ENCODE measurements at regions not wholly inside any gene's neighbourhood (a gene's known extent, or its start where the extent isn't known, plus 50 kb on each side); places are given as distances from the start of the nearest gene placed in this dataset.
A peak's percentile ranks its signal among the peaks of the same experiment; 100 is the strongest.

DNA sequence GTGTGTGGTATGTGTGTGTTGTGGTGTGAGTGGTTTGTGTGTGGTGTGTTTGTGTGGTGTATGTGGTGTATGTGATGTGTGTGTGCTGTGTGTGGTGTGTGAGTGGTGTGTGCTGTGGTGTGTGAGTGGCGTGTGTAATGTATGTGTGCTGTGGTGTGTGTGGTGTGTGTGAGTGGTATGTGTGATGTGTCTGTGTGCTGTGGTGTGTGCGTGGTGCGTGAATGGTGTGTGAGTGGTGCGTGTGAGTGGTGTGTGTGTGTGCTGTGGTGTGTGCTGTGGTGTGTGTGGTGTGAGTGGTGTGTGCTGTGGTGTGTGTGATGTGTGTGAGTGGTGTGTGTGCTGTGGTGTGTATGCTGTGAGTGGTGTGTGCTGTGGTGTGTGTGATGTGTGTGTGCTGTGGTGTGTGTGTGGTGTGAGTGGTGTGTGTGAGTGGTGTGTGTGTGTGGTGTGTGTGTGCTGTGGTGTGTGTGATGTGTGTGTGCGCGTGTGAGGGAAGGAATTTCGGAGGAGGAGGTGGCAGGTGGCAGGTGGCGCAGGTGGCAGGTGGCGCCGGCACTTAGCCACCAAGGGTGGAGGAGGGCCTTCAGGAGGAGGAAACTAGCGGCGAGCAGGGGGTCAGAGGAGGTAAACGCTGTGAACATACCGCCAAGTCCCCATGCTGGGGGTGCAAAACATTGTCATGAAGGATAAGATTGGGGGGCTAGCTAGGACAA is 191.8 kb downstream of the MELK start:
- DNase-seq = no peak

DNA sequence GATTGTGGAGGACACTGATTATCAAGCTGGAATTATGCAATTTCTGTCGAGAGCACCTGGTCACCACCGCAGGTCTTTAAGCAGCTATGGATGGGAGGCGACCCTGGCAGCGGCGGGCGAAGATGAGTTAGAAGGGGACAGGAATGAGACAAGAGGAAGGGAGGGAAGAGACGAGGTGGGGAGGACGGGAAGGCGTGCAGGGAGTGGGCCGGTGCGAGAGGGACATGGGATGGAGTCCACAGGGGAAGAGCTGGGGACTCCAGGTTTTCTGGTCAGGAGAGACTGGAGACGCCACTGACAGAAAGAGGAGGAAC is 192.3 kb downstream of the MELK start:
- no peak for DNase-seq

DNA sequence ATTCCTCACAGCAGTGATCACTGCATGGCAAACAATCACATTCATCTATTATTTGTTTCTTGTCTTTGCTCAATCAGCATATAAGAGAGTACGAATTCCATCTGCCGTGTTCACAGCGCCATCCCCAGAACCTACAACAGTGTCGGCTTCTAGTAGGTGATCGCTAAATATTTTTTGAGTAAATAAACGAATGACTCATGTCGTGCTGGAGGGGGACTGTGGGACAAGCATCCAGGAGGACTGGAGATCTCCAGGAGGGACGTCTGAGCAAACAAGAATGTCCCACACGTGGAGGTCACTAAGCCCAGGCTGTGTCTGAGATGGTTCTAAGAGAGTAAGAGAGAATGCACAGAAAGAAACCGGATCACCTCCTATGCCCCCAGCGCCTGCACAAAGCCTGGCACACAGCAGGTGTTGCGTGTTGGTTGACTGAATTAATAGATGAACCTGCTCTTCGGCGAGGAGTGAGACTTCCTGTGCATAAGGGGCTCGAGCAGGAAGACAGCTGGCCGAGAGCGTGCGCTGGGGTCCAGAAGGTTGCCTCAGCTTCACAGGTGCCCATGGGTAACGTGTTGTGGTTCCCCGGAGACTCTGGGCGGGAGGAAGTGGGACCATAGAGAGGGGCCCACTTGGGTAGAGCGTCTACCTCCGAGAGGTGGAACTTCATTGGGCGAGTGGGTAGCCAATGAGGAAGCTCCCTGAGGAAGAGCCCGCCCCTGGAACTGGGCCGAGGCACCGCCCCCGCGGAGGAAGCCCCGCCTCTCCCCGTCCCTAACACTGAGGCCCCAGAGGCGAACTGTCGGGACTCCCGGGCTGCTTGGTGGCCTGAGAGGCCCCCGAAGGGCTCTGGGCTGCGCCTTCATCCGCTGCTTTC is 193.0 kb downstream of the MELK start:
- peak; percentile 85 for DNase-seq

DNA sequence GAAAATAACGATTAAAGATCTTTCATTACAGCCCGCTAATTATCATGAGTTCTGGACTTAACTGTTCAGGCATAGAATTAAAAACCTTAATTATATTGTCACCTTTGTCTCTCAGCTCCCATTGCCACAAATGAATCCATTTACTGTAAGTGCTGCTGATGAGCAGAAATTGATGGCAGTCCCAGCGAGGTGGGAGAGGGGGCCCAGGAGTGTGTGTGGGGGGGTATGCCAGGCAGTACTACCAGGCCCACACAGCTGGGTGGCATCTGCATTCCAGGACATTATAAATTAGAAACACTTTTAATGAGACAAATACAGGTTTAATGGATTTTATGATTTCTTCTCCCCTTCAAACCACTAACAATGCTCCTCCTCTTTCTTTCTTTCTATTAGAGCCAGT is 196.0 kb downstream of the MELK start:
- DNase-seq = no peak

DNA sequence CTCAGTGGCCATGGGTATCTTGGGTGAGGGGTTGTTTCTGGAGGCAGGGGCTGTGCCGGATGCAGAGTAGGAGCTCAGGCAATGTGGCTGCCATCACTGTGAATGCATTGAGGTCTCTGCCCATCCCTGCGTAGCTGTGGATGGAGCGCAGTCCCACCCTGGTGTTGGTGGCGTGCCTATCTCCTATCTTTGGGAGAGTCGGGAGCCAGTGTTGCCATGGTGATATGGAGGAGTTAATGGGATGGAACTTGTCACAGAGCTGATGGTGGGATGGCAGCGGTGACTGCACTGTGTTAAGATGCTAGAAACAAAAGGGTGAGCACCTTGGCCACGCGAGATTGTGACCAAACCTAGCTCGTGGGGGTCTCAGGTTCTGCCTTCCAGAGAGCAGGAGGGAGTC is 197.3 kb downstream of the MELK start:
- DNase-seq = no peak

DNA sequence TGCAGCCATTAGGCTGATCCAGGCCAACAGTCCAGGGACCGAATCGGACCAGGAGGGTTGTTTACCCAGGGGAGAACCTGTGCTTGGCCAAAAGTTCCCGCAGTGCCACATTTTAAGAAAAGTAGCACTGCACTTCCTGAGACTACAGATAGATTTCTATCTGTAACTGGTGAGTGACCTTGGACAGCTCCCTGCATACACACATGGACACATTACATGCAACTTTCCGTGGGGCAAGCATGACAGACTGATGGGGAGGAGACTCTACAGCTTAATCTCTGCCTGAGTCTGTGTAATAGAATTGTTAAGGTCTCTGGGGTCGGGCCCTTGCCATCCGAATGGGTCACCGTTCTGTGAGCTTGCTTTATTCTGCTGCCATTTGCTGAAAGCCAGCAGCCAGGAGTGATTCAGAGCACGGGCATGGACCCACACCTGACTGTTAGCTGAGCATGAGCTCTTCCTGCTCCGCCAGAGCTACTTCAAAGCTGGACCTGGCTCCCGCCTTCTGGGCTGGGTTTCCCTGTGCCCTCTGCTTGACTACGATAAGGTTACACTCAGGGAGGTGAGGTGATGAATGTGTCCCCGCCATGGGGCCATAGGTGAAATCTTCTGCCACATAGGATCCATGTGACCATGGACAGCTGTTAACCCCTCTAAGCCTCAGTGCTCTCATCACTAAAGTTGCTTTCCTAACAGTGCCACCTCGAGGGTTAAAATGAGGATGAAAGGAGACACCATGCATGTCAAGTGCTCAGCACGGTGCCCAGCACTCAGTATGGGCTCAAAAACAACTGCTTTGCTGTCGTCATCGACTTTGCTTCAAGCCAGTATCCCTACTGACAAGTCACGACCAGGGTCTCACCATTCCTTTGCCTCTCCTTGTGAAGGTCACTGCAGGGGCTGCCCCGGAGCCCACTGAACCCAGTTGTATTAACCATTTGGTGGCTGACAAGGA is 200.0 kb downstream of the MELK start:
- no peak for DNase-seq

DNA sequence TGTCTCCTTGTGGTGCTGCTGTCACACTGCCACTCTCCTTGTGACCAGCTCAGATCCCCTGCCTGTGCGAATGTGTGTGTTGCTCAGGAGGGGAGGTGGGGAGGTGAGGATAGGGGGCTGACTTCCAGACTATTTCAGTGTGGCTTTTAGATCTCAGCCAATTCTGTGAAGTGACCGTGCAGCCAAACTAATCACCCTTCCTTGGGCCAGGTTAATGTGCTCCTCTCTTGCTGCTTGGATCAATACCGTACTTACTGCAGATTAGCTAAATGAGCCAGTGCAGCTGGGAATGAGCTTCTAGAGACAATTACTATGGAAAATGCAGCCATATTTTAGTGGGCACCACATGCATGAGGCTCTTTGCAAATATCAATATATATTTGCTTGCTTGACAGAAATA is 206.0 kb downstream of the MELK start:
- no peak for DNase-seq

DNA sequence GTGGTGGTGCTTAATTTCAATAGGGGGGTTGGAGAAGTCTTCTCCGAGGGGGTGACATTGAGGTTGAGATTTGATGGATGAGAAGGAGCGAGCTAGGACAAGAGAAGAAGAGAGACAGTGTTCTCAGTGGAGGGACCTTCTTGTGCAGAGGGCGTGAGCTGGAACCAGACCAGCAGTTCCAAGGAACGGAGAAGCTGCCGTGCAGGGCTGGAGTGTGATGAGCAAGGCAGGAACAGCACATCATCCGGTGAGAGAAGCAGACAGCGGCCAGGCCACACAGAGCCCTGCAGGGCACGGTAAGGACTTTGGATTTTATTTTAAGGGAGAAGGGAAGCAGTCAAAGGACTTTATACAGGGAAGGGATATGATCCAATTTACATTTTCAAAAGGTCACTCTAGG is 206.9 kb downstream of the MELK start:
- no peak for DNase-seq

DNA sequence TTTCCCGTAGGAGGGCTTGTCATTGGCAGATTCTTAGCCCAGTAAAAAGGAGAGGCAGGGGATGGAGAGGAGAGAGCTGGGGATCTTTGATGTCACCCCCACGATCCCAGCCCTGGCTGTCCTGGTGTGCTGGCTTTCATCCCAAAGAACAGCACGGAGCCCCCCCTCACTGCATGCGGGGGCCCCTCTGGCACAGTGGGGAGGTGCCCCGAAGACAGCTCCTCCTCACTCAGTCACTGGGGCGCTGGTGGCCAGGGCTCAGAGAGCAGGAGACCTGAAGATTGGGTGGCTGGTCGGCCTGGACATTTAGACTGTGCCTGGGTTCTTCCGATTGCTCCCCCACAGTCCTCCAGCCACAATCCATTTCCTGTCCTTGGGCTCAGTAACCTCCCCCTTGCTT is 207.5 kb downstream of the MELK start:
- no peak for DNase-seq

DNA sequence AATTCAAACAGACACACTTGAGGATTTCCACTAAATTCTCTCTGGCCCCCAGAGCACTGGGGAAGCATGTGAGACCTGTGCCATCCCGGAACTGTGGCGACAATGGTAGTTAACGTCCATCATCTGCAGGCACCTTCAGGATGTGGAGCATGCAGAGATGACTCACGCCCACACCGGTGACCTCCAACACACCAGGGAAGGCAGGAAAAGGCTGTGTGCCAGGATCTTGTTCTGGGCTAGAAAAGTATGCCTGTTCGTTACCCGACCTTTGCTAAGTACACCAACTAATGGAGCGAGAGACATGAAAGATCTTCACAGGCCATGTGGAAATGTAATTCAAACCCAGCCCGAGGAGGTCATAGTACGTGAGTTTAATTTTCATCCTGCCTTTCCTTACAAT is 208.8 kb downstream of the MELK start:
- DNase-seq = no peak
